Neural progenitor cell (in vitro differentiated cells): ENCODE measurements at regions not wholly inside any gene's neighbourhood (a gene's known extent, or its start where the extent isn't known, plus 50 kb on each side); places are given as distances from the start of the nearest gene placed in this dataset.

Source experiments
- CTCF ChIP-seq: fragments of 200-600 bp; sonication (generic); IDR thresholded peaks from 2 replicates; pipeline ENCODE4 v1.5.1; 2017; ENCODE audit warnings: antibody characterized with exemption, mild to moderate bottlenecking
- EZH2 ChIP-seq: fragments of 200-600 bp; sonication (generic); IDR thresholded peaks from 2 replicates; pipeline ENCODE4 v1.6.1; 2017; ENCODE audit warnings: antibody characterized with exemption, mild to moderate bottlenecking, moderate library complexity
- EZH2phosphoT487 ChIP-seq: fragments of 200-600 bp; sonication (generic); IDR thresholded peaks from 2 replicates; pipeline ENCODE4 v1.6.1; 2017; ENCODE audit warnings: antibody characterized with exemption

- TF ChIP-seq CTCF (no peak), EZH2 (no peak), EZH2phosphoT487 (no peak)
Measured at GRCh38 chr17:79538291-79538690, 72.6 kb downstream of the RBFOX3 start.
